ENCODE measurements at regions not wholly inside any gene's neighbourhood (a gene's known extent, or its start where the extent isn't known, plus 50 kb on each side); places are given as distances from the start of the nearest gene placed in this dataset.

DNA sequence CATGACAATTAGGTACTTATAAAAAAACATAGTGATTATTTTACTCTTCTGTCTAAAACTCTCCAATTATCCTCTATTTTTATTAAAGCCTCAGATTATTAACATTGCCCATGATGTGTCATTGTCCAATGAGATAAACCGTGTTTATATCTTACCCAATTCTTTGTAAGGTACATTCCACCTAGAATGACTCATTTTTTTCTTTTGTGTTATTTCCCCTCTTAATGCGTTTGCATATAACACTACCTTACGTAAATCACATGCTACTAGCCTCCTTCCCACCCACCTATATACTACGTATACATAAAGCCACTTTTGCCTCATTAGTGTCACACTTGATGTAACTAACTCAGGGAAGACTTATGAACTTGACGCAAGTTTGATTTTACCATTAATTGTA is 336.3 kb upstream of the PTCHD4 start:
- WGBS = 88% methylated on average over 5 of the region's 5 CpGs
- H3K27me3 ChIP-seq (ENCODE audit: control insufficient read depth in 4 of 4, insufficient read depth in 4 of 4, low read length in 3 of 4) = no peaks in the 10 kb centered on the region
- no peak overlapping the region for H3K4me3 ChIP-seq (ENCODE audit: low read depth in 1 of 3, low read length in 3 of 3)
- peaks cover 0 to 8% (median 0%) of the 10 kb centered on the region in 4 donors for H3K9me3 ChIP-seq (ENCODE audit: control insufficient read depth in 4 of 4, low read length in 3 of 4)
- H3K9ac ChIP-seq (ENCODE audit: low read depth in 1 of 2, low read length in 2 of 2) = no peak overlapping the region
- TF ChIP-seq HNF4G (IDR thresholded peaks at IDR 0.05) (no peak), RAD21 (IDR thresholded peaks at IDR 0.05) (no peak), FOXA1 (IDR thresholded peaks at IDR 0.05) (no peak), SP1 (IDR thresholded peaks at IDR 0.05) (no peak), YY1 (IDR thresholded peaks at IDR 0.05) (no peak), FOXA2 (IDR thresholded peaks at IDR 0.05) (no peak), JUND (IDR thresholded peaks at IDR 0.05) (no peak), TAF1 (conservative IDR thresholded peaks at IDR 0.05) (no peak), NR2F2 (IDR thresholded peaks at IDR 0.05) (no peak), GABPA (IDR thresholded peaks at IDR 0.05 in 1 of 2, conservative IDR thresholded peaks at IDR 0.05 in 1 of 2) (no peak), REST (IDR thresholded peaks at IDR 0.05) (no peak)
- TF ChIP-seq, protein P1, sequence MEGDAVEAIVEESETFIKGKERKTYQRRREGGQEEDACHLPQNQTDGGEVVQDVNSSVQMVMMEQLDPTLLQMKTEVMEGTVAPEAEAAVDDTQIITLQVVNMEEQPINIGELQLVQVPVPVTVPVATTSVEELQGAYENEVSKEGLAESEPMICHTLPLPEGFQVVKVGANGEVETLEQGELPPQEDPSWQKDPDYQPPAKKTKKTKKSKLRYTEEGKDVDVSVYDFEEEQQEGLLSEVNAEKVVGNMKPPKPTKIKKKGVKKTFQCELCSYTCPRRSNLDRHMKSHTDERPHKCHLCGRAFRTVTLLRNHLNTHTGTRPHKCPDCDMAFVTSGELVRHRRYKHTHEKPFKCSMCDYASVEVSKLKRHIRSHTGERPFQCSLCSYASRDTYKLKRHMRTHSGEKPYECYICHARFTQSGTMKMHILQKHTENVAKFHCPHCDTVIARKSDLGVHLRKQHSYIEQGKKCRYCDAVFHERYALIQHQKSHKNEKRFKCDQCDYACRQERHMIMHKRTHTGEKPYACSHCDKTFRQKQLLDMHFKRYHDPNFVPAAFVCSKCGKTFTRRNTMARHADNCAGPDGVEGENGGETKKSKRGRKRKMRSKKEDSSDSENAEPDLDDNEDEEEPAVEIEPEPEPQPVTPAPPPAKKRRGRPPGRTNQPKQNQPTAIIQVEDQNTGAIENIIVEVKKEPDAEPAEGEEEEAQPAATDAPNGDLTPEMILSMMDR (IDR thresholded peaks at IDR 0.05; ENCODE audit: low read depth, low read length, missing input control) = no peak
- H3K36me3 ChIP-seq (ENCODE audit: control insufficient read depth in 4 of 4, insufficient read depth in 3 of 4, low read depth in 1 of 4, low read length in 3 of 4) = no peaks in the 10 kb centered on the region
- DNase-seq (ENCODE audit: low spot score) = no peak
- H3K4me1 ChIP-seq (ENCODE audit: control insufficient read depth in 4 of 4, insufficient read depth in 4 of 4, low read length in 3 of 4) = no peaks in the 10 kb centered on the region
- no peak overlapping the region for H3K27ac ChIP-seq (ENCODE audit: low read depth in 1 of 2, low read length in 2 of 2)

GRCh38 chr6:48429610-48430009 is 318.6 kb upstream of the PTCHD4 start:
- Histone ChIP-seq H3K27me3 (ENCODE audit: control insufficient read depth in 4 of 4, insufficient read depth in 4 of 4, low read length in 3 of 4) (peaks cover 0 to 3% (median 0%) of the 10 kb centered on the region in 4 donors), H3K36me3 (ENCODE audit: control insufficient read depth in 4 of 4, insufficient read depth in 3 of 4, low read depth in 1 of 4, low read length in 3 of 4) (no peaks in the 10 kb centered on the region), H3K27ac (ENCODE audit: low read depth in 1 of 2, low read length in 2 of 2) (no peak overlapping the region), H3K9me3 (ENCODE audit: control insufficient read depth in 4 of 4, low read length in 3 of 4) (no peaks in the 10 kb centered on the region), H3K4me1 (ENCODE audit: control insufficient read depth in 4 of 4, insufficient read depth in 4 of 4, low read length in 3 of 4) (no peaks in the 10 kb centered on the region), H3K9ac (ENCODE audit: low read depth in 1 of 2, low read length in 2 of 2) (no peak overlapping the region), H3K4me3 (ENCODE audit: low read depth in 1 of 3, low read length in 3 of 3) (no peak overlapping the region)
- DNase-seq (ENCODE audit: low spot score) = no peak
- TF ChIP-seq, protein P2, sequence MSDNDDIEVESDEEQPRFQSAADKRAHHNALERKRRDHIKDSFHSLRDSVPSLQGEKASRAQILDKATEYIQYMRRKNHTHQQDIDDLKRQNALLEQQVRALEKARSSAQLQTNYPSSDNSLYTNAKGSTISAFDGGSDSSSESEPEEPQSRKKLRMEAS (IDR thresholded peaks at IDR 0.05) = no peak
- no peak for TF ChIP-seq YY1 (IDR thresholded peaks at IDR 0.05)
- no peak for TF ChIP-seq NR2F2 (IDR thresholded peaks at IDR 0.05)
- TF ChIP-seq HNF4G (IDR thresholded peaks at IDR 0.05) = no peak
- TF ChIP-seq TAF1 (conservative IDR thresholded peaks at IDR 0.05) = no peak
- TF ChIP-seq REST (IDR thresholded peaks at IDR 0.05) = no peak

Data from liver (tissue), 8 donors.